GM18909 (cell line): ENCODE measurements at regions not wholly inside any gene's neighbourhood (a gene's known extent, or its start where the extent isn't known, plus 50 kb on each side); places are given as distances from the start of the nearest gene placed in this dataset.
"Not testable (repeated sequence)": the region's sequence is repeated elsewhere in the genome, so short reads cannot be mapped to it uniquely, and the experiment has no call there.

Experiments used
- ATAC-seq: cut with Tn5 transposase; IDR thresholded peaks from one replicate; pipeline ENCODE4 v1.9.1; 2021; ENCODE audit warnings: mild to moderate bottlenecking; ENCODE audit not compliant: unreplicated experiment, poor library complexity

- no peak for ATAC-seq
Measured at GRCh38 chr2:118431586-118431985, 343.3 kb downstream of the INSIG2 start.

DNA sequence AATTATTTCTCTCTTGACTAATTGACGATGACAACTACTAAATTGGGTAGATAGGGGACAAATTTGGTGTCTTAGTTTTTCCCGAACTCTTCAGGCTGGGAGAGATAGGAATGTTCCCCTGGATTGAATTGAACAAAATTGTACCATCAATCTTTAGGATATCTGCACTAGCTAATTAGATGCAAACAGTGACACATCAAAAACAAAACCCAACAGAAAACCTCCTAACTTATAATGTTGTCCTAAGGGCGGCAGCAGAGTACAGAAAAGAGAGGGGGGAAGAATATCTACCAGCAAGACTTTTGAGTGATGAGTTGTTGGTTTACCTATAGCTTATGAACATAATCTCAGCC lies 342.9 kb downstream of the INSIG2 start:
- no peak for ATAC-seq

DNA sequence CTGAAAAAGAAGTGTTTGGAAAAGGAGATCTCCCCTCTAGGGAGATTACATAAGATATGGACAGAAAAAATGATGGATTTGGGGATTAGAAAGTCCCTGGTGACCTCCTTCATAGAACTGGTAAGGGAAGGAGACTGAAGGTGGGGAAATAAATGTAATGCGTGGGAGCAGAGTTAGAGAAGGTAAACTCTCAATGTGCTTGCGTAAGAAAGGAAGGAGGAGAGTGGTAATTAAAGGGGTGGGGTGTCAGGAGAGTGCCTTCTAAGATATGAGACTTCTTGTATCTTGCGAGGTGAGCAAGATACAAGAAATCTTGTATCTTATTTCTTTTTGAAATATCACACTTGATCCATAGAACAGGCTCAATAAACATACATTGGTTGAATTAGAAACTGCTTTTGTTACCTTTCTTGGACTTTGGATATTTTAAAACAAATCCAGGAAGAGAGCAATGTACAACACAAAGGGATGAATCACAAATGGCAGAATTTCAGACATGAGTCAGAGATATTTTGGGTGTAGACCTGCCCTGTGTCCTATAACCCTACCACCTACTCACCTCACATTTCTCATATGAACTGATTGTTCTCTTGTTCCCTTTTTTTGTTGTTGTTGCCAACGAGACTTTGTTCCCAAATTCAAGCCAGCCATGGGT lies 342.4 kb downstream of the INSIG2 start:
- no peak for ATAC-seq

- no peak for ATAC-seq
Measured at GRCh38 chr2:118425191-118425590, 336.9 kb downstream of the INSIG2 start.

GRCh38 chr2:118423776-118424175 lies 335.5 kb downstream of the INSIG2 start:
- ATAC-seq: no peak

- ATAC-seq: no peak
Measured at GRCh38 chr2:118421648-118422047, 333.4 kb downstream of the INSIG2 start.

DNA sequence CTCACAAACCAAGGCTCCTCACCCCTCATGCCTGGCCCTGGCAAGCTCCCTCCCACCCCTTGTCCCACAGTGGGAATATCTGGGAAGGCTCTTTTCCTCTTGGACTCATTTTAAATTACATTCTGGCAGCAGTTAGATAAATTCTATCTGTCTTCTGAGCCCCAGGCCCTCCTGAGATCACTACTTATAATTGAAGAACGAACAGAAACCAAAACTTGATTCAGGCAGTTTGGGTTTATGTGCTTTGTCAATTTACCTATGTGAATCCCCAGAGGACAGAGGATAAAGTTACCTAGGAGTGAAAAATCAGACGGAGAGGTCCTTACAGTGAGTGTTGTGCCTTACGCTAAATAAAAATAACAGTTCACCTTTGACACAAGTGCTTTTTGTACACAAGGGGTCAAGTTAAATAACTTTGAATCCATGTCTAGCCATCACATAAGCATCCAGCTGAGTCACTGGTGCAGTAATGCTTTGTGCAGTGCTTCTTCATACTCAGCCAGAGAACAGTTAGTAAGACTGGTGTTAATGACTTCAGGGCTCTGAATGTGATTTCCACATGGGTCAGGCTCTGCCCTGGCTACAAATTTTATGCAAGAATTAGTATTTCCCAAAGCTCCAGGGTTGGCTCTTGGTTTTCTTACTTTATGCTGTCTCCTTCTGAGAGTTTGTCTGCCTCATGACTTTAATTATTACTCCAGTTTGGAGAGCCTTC lies 329.3 kb downstream of the INSIG2 start:
- ATAC-seq: no peak

DNA sequence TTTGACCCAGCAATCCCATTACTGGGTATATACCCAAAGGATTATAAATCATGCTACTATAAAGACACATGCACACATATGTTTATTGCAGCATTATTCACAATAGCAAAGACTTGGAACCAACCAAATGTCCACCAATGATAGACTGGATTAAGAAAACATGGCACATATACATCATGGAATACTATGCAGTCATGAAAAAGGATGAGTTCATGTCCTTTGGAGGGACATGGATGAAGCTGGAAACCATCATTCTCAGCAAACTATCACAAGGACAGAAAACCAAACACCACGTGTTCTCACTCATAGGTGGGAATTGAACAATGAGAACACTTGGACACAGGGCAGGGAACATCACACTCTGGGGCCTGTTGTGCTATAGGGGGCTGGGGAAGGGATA lies 326.9 kb downstream of the INSIG2 start:
- not testable (repeated sequence) for ATAC-seq

DNA sequence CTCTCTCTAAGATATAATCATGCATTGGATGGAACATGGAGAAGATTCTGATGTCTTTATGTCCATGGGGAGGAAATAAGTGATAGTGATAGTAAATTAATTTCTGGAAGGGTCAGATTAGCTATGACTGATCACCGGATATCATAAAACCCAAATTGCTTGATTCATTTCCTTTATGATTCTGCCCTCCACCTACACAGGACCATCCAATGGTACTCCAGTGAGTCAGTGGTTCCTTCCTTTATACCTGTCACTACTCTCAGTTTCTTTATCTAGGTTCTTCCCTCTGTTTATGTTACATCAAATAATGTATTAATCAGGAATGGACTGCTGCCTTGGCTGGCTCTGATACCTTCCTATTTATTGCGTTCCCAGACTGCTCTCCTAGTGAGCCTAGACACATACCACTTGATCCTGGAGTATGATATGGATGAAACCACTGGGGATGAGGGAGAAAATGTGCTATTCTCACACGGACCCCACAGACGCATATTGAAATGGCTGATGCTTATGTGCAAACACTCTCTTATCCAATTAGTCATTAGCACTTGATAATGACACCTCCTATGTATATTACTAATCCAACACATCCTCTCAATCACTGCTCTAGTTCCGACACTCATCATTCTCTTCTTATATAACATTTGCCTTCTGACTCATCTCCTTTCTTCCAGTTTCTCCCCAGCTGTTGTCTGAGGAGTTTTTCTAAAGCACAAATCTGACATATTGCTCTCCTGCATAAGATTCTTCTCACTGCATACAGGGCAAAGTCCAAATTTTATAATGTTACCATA lies 315.6 kb downstream of the INSIG2 start:
- ATAC-seq: no peak

DNA sequence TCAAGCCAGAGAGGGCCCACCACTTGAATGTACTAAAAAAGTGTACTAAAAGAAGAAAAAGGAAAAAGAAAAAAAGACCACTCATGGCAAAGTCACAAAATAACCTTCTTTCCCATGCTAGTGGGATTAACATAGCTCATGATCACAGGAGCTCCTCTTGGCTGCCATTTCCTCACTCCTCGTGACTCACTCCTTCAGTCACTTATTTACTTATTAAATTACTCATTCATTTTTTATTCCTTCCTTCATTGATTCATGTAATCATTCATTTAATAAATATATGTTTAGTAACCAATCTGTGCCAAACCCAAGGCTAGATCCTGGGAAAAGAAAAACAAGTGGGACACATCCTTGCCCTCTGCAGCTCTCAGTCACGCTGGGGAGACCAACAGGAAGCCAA lies 300.5 kb downstream of the INSIG2 start:
- ATAC-seq: no peak

GRCh38 chr2:118387509-118387908 lies 299.2 kb downstream of the INSIG2 start:
- ATAC-seq: no peak

DNA sequence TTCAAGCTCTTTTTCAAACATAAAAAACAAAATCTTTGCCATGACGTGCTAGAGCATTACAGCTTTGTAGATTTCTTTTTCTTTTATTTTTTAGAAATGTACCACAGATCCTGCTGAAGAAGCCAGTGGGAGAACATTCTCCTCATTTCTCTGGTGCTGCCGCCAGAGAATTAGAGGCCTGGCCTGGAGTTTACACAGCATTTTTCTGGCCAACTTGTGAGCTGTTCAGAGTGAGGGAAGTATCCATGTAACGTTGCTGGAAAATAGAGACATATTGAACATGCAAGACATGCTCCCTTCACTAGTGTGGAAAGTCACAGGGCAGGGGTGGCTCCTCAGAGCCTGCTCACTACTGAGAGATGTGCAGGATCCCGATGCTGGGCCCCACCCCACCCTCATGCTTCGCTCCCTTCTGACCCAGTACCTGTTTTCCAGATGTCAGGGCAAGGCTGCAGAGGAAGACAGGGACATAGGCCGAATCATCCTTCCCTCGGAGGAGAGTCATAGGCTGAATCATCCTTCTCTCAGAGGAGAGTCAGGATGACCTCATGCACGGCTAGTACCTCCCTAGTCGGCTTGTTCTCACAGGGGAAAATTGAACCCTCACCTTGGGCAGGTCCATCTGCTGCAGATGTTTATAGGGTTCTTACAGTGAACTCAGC lies 298.5 kb downstream of the INSIG2 start:
- ATAC-seq: no peak

DNA sequence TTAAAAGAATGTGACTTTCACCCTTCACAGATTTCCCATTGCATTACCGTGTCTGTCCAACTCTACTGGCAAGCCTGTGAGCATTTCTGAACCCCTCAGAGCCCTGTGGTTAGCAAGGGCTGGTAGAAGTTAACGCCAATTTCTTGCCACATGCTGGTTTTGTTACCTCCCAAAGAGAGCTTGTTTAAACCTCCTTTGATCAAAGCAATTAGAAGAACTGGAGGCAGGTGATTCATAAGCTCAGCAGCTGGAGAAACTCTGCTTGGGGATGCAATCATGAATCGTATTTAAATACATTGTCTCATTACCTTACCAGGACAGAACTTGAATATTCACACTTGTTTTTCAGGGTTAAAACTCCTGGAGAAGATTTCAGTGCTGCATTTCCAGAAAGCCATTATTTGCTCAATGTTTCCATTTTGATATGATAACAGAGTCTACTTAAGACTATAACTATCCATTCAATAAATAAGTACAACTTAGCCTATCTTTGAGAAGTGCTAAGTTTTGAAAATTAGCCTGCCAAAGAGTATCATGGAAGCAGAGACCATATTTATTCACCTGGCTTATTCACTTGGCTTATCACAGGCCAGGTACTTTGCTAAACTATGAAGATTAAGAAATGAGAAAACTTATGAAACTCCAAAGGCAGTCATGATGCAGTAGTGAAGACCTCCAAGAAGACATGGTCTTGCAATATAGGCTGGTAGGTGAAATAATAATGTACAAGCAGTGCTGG lies 292.8 kb downstream of the INSIG2 start:
- no peak for ATAC-seq

DNA sequence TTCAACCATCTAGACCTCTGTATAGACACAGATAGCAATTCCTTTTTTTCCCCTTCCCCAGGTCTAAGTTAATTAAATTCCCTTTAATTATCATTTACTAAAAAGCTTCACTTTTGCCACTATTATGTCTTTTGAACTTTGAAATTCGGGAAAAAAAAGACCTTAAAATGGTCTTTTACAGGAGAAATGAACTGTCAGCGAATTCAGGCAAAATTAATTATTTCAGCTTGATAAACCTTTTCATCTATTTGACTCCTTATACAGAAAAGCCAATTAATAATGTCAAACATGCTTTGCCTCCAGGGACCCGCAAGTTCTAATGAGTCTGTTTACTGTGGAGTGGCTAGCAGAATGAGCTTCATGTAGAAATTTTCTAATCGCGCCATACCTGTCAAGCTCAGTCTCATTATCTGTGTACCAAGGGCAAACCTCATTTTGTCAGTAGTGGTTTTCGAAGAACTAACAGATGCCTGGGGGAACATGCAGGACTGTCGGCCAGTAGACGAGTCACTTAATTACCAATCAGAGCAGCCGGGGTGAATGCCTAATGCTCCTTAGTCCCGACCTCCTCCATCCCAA lies 287.7 kb downstream of the INSIG2 start:
- ATAC-seq: no peak

- no peak for ATAC-seq
Measured at GRCh38 chr2:118374974-118375755, 286.9 kb downstream of the INSIG2 start.

DNA sequence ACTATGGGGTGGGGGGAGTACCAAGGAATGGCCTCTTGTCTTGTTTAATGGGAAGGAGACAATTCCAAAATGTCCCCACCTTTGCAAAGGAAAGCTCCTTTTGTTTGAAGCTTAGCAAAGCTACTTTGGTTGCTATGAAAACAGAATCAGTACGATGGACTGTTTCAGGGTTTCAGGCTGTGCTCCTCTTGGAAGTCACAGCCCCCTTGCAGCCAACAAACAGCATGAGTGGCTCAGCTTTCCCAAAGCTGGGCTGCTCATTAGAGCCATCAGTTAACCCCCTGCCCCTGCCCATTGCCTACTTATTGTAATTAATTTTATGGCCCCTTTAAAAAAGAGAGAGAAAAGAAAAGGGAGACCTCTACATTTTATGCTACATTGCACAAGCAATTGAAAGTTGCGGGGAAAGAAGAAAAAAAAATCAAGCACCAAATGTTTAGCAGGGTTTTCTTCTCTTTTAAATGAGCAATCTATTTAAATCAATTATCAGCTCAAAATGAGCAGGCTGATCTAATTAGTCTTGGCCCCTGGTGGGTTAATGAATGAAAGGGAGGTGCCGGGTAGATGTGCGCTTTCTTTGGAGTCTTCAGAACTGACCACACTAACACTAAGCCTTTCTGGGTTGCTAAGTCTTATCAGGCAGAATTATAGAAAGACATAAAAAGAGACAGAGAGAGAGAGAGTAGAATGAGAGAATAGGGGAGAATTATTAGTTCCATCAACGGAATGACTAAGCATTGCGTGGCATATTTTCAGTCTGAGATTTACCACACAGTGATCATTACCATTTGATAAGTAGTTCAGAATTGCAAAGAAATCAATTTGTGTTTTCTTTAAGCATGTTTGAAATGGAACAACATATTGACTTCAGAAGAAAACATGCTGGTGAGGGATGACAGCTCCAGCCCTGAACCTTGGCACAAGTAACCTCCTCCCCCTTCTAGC lies 284.9 kb downstream of the INSIG2 start:
- no peak for ATAC-seq

DNA sequence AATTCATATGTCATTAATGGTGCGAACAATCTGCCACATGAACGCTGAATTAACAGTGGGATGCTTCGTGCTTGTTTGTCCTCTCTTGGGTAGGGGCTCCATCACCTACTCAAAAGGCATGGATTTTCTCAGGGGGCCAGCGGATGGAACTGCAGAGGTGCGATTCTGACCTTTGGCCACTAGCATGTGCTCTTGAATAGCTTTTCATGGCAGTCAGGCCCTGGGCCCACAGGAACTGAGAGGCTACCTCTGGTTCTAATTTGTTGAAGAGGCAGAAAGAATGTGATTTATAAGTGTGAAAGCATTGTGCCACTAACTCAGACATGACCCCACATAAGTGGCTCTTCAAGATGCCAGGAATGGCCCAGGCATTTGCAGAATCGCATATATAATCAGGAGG lies 283.2 kb downstream of the INSIG2 start:
- ATAC-seq: peak; percentile 63

- ATAC-seq: not testable (repeated sequence)
Measured at GRCh38 chr2:118369521-118369920, 281.2 kb downstream of the INSIG2 start.
